ENCODE measurements at regions not wholly inside any gene's neighbourhood (a gene's known extent, or its start where the extent isn't known, plus 50 kb on each side); places are given as distances from the start of the nearest gene placed in this dataset.

DNA sequence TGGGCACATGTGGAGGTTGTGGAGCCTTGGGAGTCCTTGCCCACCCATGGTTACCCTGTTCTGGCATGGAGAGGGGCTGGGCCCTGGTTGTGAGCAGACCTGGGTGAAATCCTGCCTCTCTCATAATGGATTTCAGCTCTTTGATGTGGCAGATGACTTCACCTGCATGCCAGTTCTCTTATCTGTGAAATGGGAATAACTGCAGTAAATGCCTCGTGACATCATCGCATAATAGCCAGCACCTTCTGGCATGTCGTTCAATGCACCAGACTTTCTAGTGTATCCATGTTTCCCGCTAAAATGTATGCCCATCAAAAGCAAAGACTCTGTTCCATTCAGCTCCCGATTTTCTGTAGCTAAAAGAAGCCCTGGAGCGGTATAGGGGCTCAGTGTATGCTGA is 197.6 kb downstream of the MAF start:
- H3K4me1 Mint-ChIP-seq, result no peaks in the 10 kb centered on the region
- POLR2A ChIA-PET, result no interaction called here
- no peaks in the 10 kb centered on the region for H3K36me3 Mint-ChIP-seq (ENCODE audit: low read depth)
- ATAC-seq (no peak), DNase-seq (no peak)
- no peaks in the 10 kb centered on the region for H3K9me3 Mint-ChIP-seq (ENCODE audit: low read depth)
- CTCF ChIA-PET, result no interaction called here
- intact Hi-C loops (cut with DNase I, micrococcal nuclease), result no loop called here
- H3K27me3 Mint-ChIP-seq, result peaks cover 2% of the 10 kb centered on the region
- no peak overlapping the region for H3K27ac Mint-ChIP-seq
- H3K4me3 Mint-ChIP-seq, result no peak overlapping the region

DNA sequence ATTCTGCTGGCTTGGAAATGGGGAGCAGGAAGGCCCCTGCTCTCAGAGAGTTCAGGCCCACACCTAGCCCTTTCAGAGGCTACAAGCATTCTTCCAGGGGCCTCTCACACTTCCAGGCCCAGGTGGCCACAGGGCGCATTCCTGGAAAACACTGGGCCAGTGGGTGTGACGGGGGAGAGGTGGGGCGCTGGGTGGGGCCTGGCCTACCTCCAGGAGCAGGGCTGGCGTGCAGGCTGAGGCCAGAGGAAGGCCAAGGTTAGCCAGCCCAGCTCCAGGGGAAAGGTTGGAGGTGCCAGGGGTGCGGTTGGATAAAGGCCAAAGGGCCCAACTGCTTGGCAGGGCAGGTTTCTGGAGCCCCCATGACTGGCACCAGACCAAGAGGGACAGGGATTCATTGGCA is 198.2 kb downstream of the MAF start:
- DNase-seq (no peak), ATAC-seq (no peak)
- Mint-ChIP-seq H3K27me3 (peaks cover under 1% of the 10 kb centered on the region), H3K4me3 (no peak overlapping the region), H3K27ac (no peak overlapping the region), H3K36me3 (ENCODE audit: low read depth) (no peaks in the 10 kb centered on the region), H3K9me3 (ENCODE audit: low read depth) (no peaks in the 10 kb centered on the region), H3K4me1 (no peaks in the 10 kb centered on the region)
- POLR2A ChIA-PET, result no interaction called here
- CTCF ChIA-PET, result no interaction called here
- intact Hi-C loops (cut with DNase I, micrococcal nuclease), result no loop called here

- H3K36me3 Mint-ChIP-seq (ENCODE audit: low read depth), result no peaks in the 10 kb centered on the region
- ChIA-PET CTCF (interaction anchor here (0.6 kb wide), 1 partner anchor 32 kb away, joined by 3 read pairs; no protein-coding TSS in a partner anchor), POLR2A (interaction anchor here (0.6 kb wide), 2 partner anchors 69 to 130 kb away, joined by 3 to 4 read pairs; no protein-coding TSS in a partner anchor)
- H3K27me3 Mint-ChIP-seq, result no peaks in the 10 kb centered on the region
- DNase-seq (no peak), ATAC-seq (no peak)
- intact Hi-C loops (cut with DNase I, micrococcal nuclease), result no loop called here
- H3K27ac Mint-ChIP-seq, result no peak overlapping the region
- H3K4me3 Mint-ChIP-seq, result no peak overlapping the region
- no peaks in the 10 kb centered on the region for H3K4me1 Mint-ChIP-seq
- no peaks in the 10 kb centered on the region for H3K9me3 Mint-ChIP-seq (ENCODE audit: low read depth)
These were observed 198.8 kb downstream of the MAF start for GRCh38 chr16:79401782-79402181.

- ChIA-PET CTCF (interaction anchor here (0.6 kb wide), 1 partner anchor 31 kb away, joined by 3 read pairs; no protein-coding TSS in a partner anchor), POLR2A (interaction anchor here (0.6 kb wide), 2 partner anchors 70 to 129 kb away, joined by 3 to 4 read pairs; no protein-coding TSS in a partner anchor)
- DNase-seq, result no peak
- Mint-ChIP-seq H3K27me3 (no peaks in the 10 kb centered on the region), H3K4me3 (no peak overlapping the region), H3K36me3 (ENCODE audit: low read depth) (no peaks in the 10 kb centered on the region), H3K27ac (no peak overlapping the region), H3K4me1 (no peaks in the 10 kb centered on the region), H3K9me3 (ENCODE audit: low read depth) (no peaks in the 10 kb centered on the region)
- intact Hi-C loops (cut with DNase I, micrococcal nuclease), result no loop called here
- no peak for ATAC-seq
These were observed 199.4 kb downstream of the MAF start for GRCh38 chr16:79401157-79401556.

DNA sequence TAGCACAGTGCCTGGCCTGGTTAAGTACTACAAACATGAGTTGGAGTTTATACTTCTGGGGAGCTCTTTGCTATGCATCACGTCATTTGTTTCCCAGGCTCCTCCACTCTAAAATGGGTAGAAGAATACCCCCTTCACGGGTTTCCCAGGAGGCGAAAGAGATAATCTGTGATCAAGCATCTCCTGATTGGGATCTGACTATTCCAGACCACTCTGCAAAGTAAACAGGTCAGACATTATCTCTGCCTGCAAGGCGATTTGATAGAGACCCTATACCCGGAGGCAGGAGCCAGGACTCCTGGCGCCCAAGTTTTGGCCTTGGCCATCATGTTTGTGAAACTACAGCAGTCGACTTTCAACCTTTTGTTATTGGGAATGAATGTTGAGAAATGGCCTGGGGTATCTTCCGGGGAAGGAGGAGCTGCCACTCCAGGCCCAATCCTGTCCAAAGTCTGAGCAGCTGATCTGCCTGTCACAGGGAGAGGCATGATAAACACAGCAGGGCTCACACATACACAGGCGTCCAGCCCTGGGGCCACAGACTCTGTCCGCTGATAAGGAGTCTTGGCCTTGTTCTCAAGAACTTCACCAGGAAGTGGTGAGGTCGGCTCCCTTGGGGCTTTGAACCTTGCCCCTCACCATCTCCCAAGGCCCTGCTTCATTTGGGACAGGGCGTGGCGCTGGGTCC is 199.9 kb downstream of the MAF start:
- no peak for ATAC-seq
- POLR2A ChIA-PET, result no interaction called here
- Mint-ChIP-seq H3K27ac (no peak overlapping the region), H3K36me3 (ENCODE audit: low read depth) (no peaks in the 10 kb centered on the region), H3K27me3 (no peaks in the 10 kb centered on the region), H3K9me3 (ENCODE audit: low read depth) (no peaks in the 10 kb centered on the region), H3K4me1 (no peaks in the 10 kb centered on the region), H3K4me3 (no peak overlapping the region)
- intact Hi-C loops (cut with DNase I, micrococcal nuclease), result no loop called here
- DNase-seq, result no peak
- CTCF ChIA-PET, result interaction anchor here (0.5 kb wide), 1 partner anchor 311 kb away, joined by 3 read pairs; no protein-coding TSS in a partner anchor

DNA sequence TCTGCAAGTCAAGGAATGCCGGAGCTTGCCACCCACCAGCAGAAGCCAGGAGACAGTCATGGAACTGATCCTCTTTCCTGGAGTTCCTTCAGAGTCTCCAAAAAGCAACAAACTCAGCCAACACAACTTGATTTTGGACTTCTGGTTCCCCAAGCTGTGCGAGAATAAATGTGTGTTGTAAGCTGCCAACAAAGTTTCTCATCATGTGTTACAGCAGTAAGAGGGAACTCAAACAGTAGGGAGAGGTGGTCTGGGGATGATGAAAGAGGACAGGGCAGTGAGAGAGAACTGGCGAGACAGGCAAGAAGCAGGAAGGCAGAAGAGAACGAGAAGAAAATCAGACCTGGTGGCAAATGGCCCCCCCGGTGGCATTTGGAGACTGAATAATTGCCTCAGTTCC is 204.9 kb downstream of the MAF start:
- peaks cover 3% of the 10 kb centered on the region for H3K27me3 Mint-ChIP-seq

DNA sequence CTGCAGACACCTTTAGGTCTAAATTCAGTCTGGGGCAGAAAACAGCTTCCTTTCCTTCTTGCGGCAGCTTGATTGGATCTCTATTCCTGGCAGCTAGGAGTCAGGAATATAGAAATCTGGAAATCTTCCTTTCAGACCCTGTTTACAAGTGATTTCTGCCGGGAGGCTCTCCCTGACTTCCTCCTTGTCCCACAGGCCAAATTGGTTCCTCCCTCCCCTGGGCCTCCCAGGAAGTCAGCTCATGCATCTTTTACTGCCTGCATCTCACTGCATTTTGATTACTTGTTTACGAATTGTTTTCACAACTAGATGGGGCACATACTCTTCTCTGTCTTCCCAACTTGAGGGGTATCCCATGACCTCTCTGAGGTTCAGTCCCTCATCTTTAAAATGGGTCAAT is 206.3 kb downstream of the MAF start:
- intact Hi-C loops (cut with DNase I, micrococcal nuclease), result no loop called here
- ATAC-seq (no peak), DNase-seq (no peak)
- Mint-ChIP-seq H3K4me1 (no peaks in the 10 kb centered on the region), H3K36me3 (ENCODE audit: low read depth) (no peaks in the 10 kb centered on the region), H3K4me3 (no peak overlapping the region), H3K9me3 (ENCODE audit: low read depth) (no peaks in the 10 kb centered on the region), H3K27me3 (peaks cover 3% of the 10 kb centered on the region), H3K27ac (no peak overlapping the region)
- POLR2A ChIA-PET, result no interaction called here
- CTCF ChIA-PET, result interaction anchor here (0.6 to 2.0 kb wide), 5 partner anchors 8 to 706 kb away, joined by 3 to 4 read pairs (median 3); no protein-coding TSS in a partner anchor

More for the DNA sequence above, 204.9 kb downstream of the MAF start:
- Mint-ChIP-seq H3K36me3 (ENCODE audit: low read depth) (no peaks in the 10 kb centered on the region), H3K27ac (no peak overlapping the region), H3K4me1 (no peaks in the 10 kb centered on the region), H3K9me3 (ENCODE audit: low read depth) (no peaks in the 10 kb centered on the region), H3K4me3 (no peak overlapping the region)
- ATAC-seq (no peak), DNase-seq (no peak)
- intact Hi-C loops (cut with DNase I, micrococcal nuclease), result no loop called here
- POLR2A ChIA-PET, result no interaction called here
- CTCF ChIA-PET, result interaction anchor here (0.7 to 1.1 kb wide), 3 partner anchors 37 to 243 kb away, joined by 3 read pairs; no protein-coding TSS in a partner anchor

DNA sequence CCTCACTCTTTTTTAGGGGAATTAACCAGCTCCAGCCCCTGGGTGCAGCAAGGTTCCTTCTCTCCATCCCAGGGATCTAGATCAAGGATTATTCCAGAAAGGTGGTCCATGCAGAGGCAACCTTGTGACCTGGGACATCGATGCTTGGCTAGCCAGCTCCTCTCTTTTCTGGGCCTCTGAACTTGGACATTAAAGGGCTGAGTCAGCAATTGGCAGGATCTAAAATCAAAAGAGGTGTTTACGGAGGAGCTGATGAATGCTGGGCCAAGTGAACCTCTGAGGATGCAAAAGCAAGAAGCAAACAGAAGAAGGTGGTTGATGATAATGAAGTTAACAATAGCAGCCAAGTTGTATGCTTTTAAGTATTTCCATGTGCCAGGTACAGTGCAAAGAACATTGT is 207.0 kb downstream of the MAF start:
- ChIA-PET POLR2A (no interaction called here), CTCF (interaction anchor here (0.7 to 2.0 kb wide), 3 partner anchors 8 to 208 kb away, joined by 3 to 4 read pairs (median 3); no protein-coding TSS in a partner anchor)
- no peaks in the 10 kb centered on the region for H3K4me1 Mint-ChIP-seq
- H3K27me3 Mint-ChIP-seq, result peaks cover 3% of the 10 kb centered on the region
- intact Hi-C loops (cut with DNase I, micrococcal nuclease), result no loop called here
- no peaks in the 10 kb centered on the region for H3K9me3 Mint-ChIP-seq (ENCODE audit: low read depth)
- no peak overlapping the region for H3K27ac Mint-ChIP-seq
- H3K4me3 Mint-ChIP-seq, result no peak overlapping the region
- DNase-seq (no peak), ATAC-seq (no peak)
- no peaks in the 10 kb centered on the region for H3K36me3 Mint-ChIP-seq (ENCODE audit: low read depth)

DNA sequence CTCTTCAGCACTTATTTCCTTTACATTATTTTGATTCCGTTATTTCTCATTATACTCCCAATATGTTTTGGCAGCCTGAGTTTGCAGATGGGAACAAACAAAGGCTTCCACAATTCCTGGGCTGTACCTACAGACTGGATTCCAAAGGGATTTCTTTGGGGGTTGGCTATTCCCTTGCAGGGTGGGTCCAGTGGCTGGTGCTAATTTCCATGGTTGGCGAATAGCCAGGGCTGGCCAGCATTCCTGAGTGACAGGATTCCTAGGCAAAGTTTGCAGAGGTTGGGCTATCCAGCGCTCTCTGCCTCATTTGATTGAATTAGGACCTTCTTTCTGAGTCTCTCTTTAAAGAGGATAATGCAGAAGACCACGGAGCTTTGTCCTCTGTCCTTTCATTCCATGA is 207.4 kb downstream of the MAF start:
- POLR2A ChIA-PET, result no interaction called here
- no peaks in the 10 kb centered on the region for H3K36me3 Mint-ChIP-seq (ENCODE audit: low read depth)
- no peak overlapping the region for H3K4me3 Mint-ChIP-seq
- no peaks in the 10 kb centered on the region for H3K9me3 Mint-ChIP-seq (ENCODE audit: low read depth)
- H3K27me3 Mint-ChIP-seq, result peaks cover 3% of the 10 kb centered on the region
- no peaks in the 10 kb centered on the region for H3K4me1 Mint-ChIP-seq
- CTCF ChIA-PET, result interaction anchor here (1.1 to 2.0 kb wide), 2 partner anchors 7 to 15 kb away, joined by 3 to 4 read pairs; no protein-coding TSS in a partner anchor
- intact Hi-C loops (cut with DNase I, micrococcal nuclease), result no loop called here
- no peak overlapping the region for H3K27ac Mint-ChIP-seq
- ATAC-seq (no peak), DNase-seq (no peak)

DNA sequence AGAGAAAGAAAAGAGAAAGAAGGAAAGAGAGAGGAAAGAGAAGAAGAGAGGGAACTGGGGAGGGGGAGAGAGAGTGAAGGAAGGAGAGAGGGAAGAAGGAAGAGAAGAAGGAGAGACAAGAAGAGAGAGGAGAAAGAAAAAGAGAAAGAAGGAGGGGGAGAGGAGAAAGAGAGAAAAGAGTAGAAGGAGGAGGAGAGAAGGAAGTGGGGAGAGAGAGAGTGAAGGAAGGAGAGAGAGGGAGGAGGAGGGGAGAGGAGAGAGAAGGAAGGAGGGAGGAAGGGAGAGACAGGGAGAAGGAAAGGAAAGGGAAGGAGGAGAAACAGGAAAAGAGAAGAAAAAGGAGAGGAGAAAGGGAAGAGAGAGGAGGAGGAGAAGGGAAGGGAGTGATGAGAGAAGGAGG is 208.5 kb downstream of the MAF start:
- Mint-ChIP-seq H3K4me1 (no peaks in the 10 kb centered on the region), H3K4me3 (no peak overlapping the region), H3K27me3 (peaks cover 3% of the 10 kb centered on the region), H3K9me3 (ENCODE audit: low read depth) (no peaks in the 10 kb centered on the region), H3K27ac (no peak overlapping the region), H3K36me3 (ENCODE audit: low read depth) (no peaks in the 10 kb centered on the region)
- intact Hi-C loops (cut with DNase I, micrococcal nuclease), result no loop called here
- ATAC-seq, result no peak
- no peak for DNase-seq
- ChIA-PET CTCF (no interaction called here), POLR2A (no interaction called here)

DNA sequence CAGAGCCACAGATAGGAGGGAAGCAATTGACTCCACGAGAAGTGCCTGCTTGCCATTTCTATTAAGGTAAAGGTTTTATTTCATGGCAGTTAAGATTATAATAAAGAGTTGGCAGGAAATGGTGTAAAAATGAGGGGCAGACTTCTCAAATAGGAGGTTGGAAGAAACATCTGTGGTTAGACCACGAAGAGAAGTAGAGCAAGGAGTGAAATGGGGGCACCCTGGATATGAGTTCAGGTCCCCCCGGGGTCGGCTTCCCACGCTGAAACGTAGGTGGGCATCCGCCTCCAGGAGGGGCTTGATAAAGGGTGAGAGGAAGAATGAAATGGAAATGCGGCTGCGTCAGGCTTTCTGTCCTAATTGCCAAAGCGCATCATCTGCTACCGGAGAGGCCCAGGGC is 209.1 kb downstream of the MAF start:
- intact Hi-C loops (cut with DNase I, micrococcal nuclease), result no loop called here
- H3K4me3 Mint-ChIP-seq, result no peak overlapping the region
- CTCF ChIA-PET, result no interaction called here
- DNase-seq, result no peak
- no peak for ATAC-seq
- no peaks in the 10 kb centered on the region for H3K36me3 Mint-ChIP-seq (ENCODE audit: low read depth)
- no peak overlapping the region for H3K27ac Mint-ChIP-seq
- H3K4me1 Mint-ChIP-seq, result no peaks in the 10 kb centered on the region
- POLR2A ChIA-PET, result no interaction called here
- H3K9me3 Mint-ChIP-seq (ENCODE audit: low read depth), result no peaks in the 10 kb centered on the region
- peaks cover 3% of the 10 kb centered on the region for H3K27me3 Mint-ChIP-seq

GRCh38 chr16:79390481-79391051 is 210.0 kb downstream of the MAF start:
- H3K4me1 Mint-ChIP-seq, result no peaks in the 10 kb centered on the region
- intact Hi-C loops (cut with DNase I, micrococcal nuclease), result no loop called here
- no peak overlapping the region for H3K27ac Mint-ChIP-seq
- ATAC-seq (no peak), DNase-seq (no peak)
- no peaks in the 10 kb centered on the region for H3K9me3 Mint-ChIP-seq (ENCODE audit: low read depth)
- H3K36me3 Mint-ChIP-seq (ENCODE audit: low read depth), result no peaks in the 10 kb centered on the region
- CTCF ChIA-PET, result interaction anchor here (0.6 kb wide), 1 partner anchor 179 kb away, joined by 3 read pairs; no protein-coding TSS in a partner anchor
- peaks cover 3% of the 10 kb centered on the region for H3K27me3 Mint-ChIP-seq
- no peak overlapping the region for H3K4me3 Mint-ChIP-seq
- POLR2A ChIA-PET, result no interaction called here

Data from activated CD4-positive, alpha-beta T cell treated with anti-CD3 and anti-CD28 coated beads for 36 hours (primary cell).